HepG2 (cell line): ENCODE measurements at regions not wholly inside any gene's neighbourhood (a gene's known extent, or its start where the extent isn't known, plus 50 kb on each side); places are given as distances from the start of the nearest gene placed in this dataset.

Experiments
- CBX1 ChIP-seq: IDR thresholded peaks from one replicate; pipeline ENCODE4 v1.6.1; 2016; ENCODE audit warnings: antibody characterized with exemption, low read depth
- CEBPZ ChIP-seq: IDR thresholded peaks from 2 replicates; pipeline ENCODE4 v1.6.1; 2012; ENCODE audit warnings: low read length, improper control_type of control experiment
- IKZF4 ChIP-seq: sonication (generic); formaldehyde crosslinking; IDR thresholded peaks from 2 replicates; pipeline ENCODE4 v1.5.1; 2020; ENCODE audit warnings: borderline replicate concordance, mild to moderate bottlenecking, low read depth, missing genetic modification reagents; ENCODE audit errors: not compliant biosample characterization
- LCORL ChIP-seq, 2 experiments: fragments of 450-650 bp in 1 of 2; sonication (generic) in 1 of 2; formaldehyde crosslinking in 1 of 2; IDR thresholded peaks; 2 replicates each; pipeline versions ENCODE4 v1.5.0 to v1.6.1; 2017 to 2020; ENCODE audit warnings: antibody characterized with exemption in 1 of 2, missing genetic modification reagents in 1 of 2
- POLR2G ChIP-seq: fragments of 200-400 bp; formaldehyde crosslinking; IDR thresholded peaks from 2 replicates; pipeline ENCODE4 v1.6.1; 2018; ENCODE audit warnings: mild to moderate bottlenecking, low read depth, low read length, moderate library complexity
- ZBTB40 ChIP-seq, 2 experiments: fragments of 450-650 bp in 1 of 2; sonication (generic) in 1 of 2; formaldehyde crosslinking in 1 of 2; IDR thresholded peaks; 2 replicates each; pipeline versions ENCODE4 v1.6.1 to v1.8.0; 2016 to 2022; ENCODE audit warnings: antibody characterized with exemption in 1 of 2, mild to moderate bottlenecking in 1 of 2, missing genetic modification reagents in 1 of 2
- ZNF343 ChIP-seq: sonication (generic); formaldehyde crosslinking; IDR thresholded peaks from 2 replicates; pipeline ENCODE4 v1.4.0; 2020; ENCODE audit warnings: mild to moderate bottlenecking, missing genetic modification reagents

- TF ChIP-seq ZBTB40 (IDR thresholded peaks at IDR 0.05), result no peak
- TF ChIP-seq ZBTB40 (CRISPR knock-in tag; IDR thresholded peaks at IDR 0.05), result no peak
- no peak for TF ChIP-seq CEBPZ
- no peak for TF ChIP-seq CBX1
- no peak for TF ChIP-seq IKZF4 (CRISPR knock-in tag)
- TF ChIP-seq LCORL (IDR thresholded peaks at IDR 0.05), result no peak
- TF ChIP-seq LCORL (CRISPR knock-in tag; IDR thresholded peaks at IDR 0.05), result no peak
- no peak for TF ChIP-seq ZNF343 (CRISPR knock-in tag)
- no peak for TF ChIP-seq POLR2G
Measured at GRCh38 chr12:125772403-125772802, 707.2 kb downstream of the AACS start (continued).
